ENCODE measurements at regions not wholly inside any gene's neighbourhood (a gene's known extent, or its start where the extent isn't known, plus 50 kb on each side); places are given as distances from the start of the nearest gene placed in this dataset.
"Not testable (repeated sequence)": the region's sequence is repeated elsewhere in the genome, so short reads cannot be mapped to it uniquely, and the experiment has no call there.

GRCh38 chr7:130849604-130850003 is 115.6 kb upstream of the KLF14 start:
- no peak for DNase-seq (ENCODE audit: low read depth, low spot score)

GRCh38 chr7:130850956-130851355 is 116.9 kb upstream of the KLF14 start:
- DNase-seq (ENCODE audit: low read depth, low spot score) = no peak

- DNase-seq (ENCODE audit: low read depth, low spot score) = no peak
Observed at GRCh38 chr7:130852867-130853266, 118.9 kb upstream of the KLF14 start.

GRCh38 chr7:130853503-130854279 is 119.7 kb upstream of the KLF14 start:
- no peak for DNase-seq (ENCODE audit: low read depth, low spot score)

GRCh38 chr7:130854481-130854880 is 120.5 kb upstream of the KLF14 start:
- no peak for DNase-seq (ENCODE audit: low read depth, low spot score)

- no peak for DNase-seq (ENCODE audit: low read depth, low spot score)
Observed at GRCh38 chr7:130856866-130857265, 122.9 kb upstream of the KLF14 start.

- not testable (repeated sequence) for DNase-seq (ENCODE audit: low read depth, low spot score)
Observed at GRCh38 chr7:130860832-130861231, 126.8 kb upstream of the KLF14 start.

GRCh38 chr7:130865408-130866236 is 131.6 kb upstream of the KLF14 start:
- DNase-seq (ENCODE audit: low read depth, low spot score) = no peak

- DNase-seq (ENCODE audit: low read depth, low spot score) = no peak
Observed at GRCh38 chr7:130867039-130867438, 133.0 kb upstream of the KLF14 start.

- DNase-seq (ENCODE audit: low read depth, low spot score) = no peak
Observed at GRCh38 chr7:130867581-130868136, 133.7 kb upstream of the KLF14 start.

GRCh38 chr7:130868139-130868538 is 134.1 kb upstream of the KLF14 start:
- DNase-seq (ENCODE audit: low read depth, low spot score) = no peak

- DNase-seq (ENCODE audit: low read depth, low spot score) = no peak
Observed at GRCh38 chr7:130869918-130870317, 135.9 kb upstream of the KLF14 start.

GRCh38 chr7:130872341-130872740 is 138.3 kb upstream of the KLF14 start:
- no peak for DNase-seq (ENCODE audit: low read depth, low spot score)

- DNase-seq (ENCODE audit: low read depth, low spot score) = no peak
Observed at GRCh38 chr7:130872756-130873448, 138.9 kb upstream of the KLF14 start.

GRCh38 chr7:130874071-130874915 is 140.3 kb upstream of the KLF14 start:
- DNase-seq (ENCODE audit: low read depth, low spot score) = no peak

GRCh38 chr7:130875265-130875741 is 141.3 kb upstream of the KLF14 start:
- no peak for DNase-seq (ENCODE audit: low read depth, low spot score)

- no peak for DNase-seq (ENCODE audit: low read depth, low spot score)
Observed at GRCh38 chr7:130875901-130876300, 141.9 kb upstream of the KLF14 start.

- DNase-seq (ENCODE audit: low read depth, low spot score) = no peak
Observed at GRCh38 chr7:130877236-130877990, 143.4 kb upstream of the KLF14 start.

- DNase-seq (ENCODE audit: low read depth, low spot score) = no peak
Observed at GRCh38 chr7:130877991-130878305, 143.9 kb upstream of the KLF14 start.

- no peak for DNase-seq (ENCODE audit: low read depth, low spot score)
Observed at GRCh38 chr7:130878785-130879184, 144.8 kb upstream of the KLF14 start.

Measured in brain pericyte (primary cell).